Adrenal gland (tissue), 5 donors: ENCODE measurements at regions not wholly inside any gene's neighbourhood (a gene's known extent, or its start where the extent isn't known, plus 50 kb on each side); places are given as distances from the start of the nearest gene placed in this dataset.

ENCODE experiments used
- CTCF ChIP-seq, 6 experiments: fragments of 450-650 bp in 4 of 6; fragments of 200-600 bp in 2 of 6; sonication (generic) in 1 of 6; IDR thresholded peaks; 1 replicate in 5 of 6; 2 replicates in 1 of 6; pipeline versions ENCODE4 v1.5.1 to v1.8.0; 2016 to 2021; ENCODE audit warnings: antibody characterized with exemption in 6 of 6, mild to moderate bottlenecking in 2 of 6, moderate library complexity in 1 of 6
- POLR2A ChIP-seq, 2 donors: fragments of 450-650 bp; IDR thresholded peaks; one replicate each; pipeline ENCODE4 v1.6.1; 2017; ENCODE audit warnings: antibody characterized with exemption in 2 of 2, mild to moderate bottlenecking in 2 of 2, moderate library complexity in 1 of 2
- donor health status: DM: no; HTN: no; CAD: no.

GRCh38 chr1:191541758-191542157 is 616.5 kb upstream of the RGS18 start:
- TF ChIP-seq CTCF (IDR thresholded peaks at IDR 0.05), result no peak
- TF ChIP-seq POLR2A (IDR thresholded peaks at IDR 0.05), result no peak
